Anterior cingulate cortex (tissue), 58 donors: ENCODE measurements at regions not wholly inside any gene's neighbourhood (a gene's known extent, or its start where the extent isn't known, plus 50 kb on each side); places are given as distances from the start of the nearest gene placed in this dataset.
"Not testable (repeated sequence)": the region's sequence is repeated elsewhere in the genome, so short reads cannot be mapped to it uniquely, and the experiment has no call there.

Experiments
- DNase-seq, 58 donors: peaks; one replicate each; lab custom pipeline; 2025; lab: John Stamatoyannopoulos, UW

- no peak for DNase-seq
These were observed 179.7 kb upstream of the ST6GALNAC5 start for GRCh38 chr1:76687307-76688175.

- no peak for DNase-seq
These were observed 176.5 kb upstream of the ST6GALNAC5 start for GRCh38 chr1:76690766-76691165.

- no peak for DNase-seq
These were observed 171.7 kb upstream of the ST6GALNAC5 start for GRCh38 chr1:76695535-76695934.

- no peak for DNase-seq
These were observed 169.9 kb upstream of the ST6GALNAC5 start for GRCh38 chr1:76697361-76697760.

- DNase-seq: not testable (repeated sequence)
These were observed 167.6 kb upstream of the ST6GALNAC5 start for GRCh38 chr1:76699646-76700045.

GRCh38 chr1:76700200-76700599 lies 167.1 kb upstream of the ST6GALNAC5 start:
- DNase-seq: not testable (repeated sequence)

- no peak for DNase-seq
These were observed 161.7 kb upstream of the ST6GALNAC5 start for GRCh38 chr1:76705560-76705959.

GRCh38 chr1:76713535-76713934 lies 153.7 kb upstream of the ST6GALNAC5 start:
- DNase-seq: no peak

- DNase-seq: no peak
These were observed 151.8 kb upstream of the ST6GALNAC5 start for GRCh38 chr1:76715474-76715873.

GRCh38 chr1:76723949-76724348 lies 143.3 kb upstream of the ST6GALNAC5 start:
- DNase-seq: no peak

GRCh38 chr1:76724816-76725215 lies 142.5 kb upstream of the ST6GALNAC5 start:
- no peak for DNase-seq

- peak in 1 of 58 donors; percentile 12 for DNase-seq
These were observed 141.2 kb upstream of the ST6GALNAC5 start for GRCh38 chr1:76725864-76726619.

GRCh38 chr1:76727520-76727919 lies 139.8 kb upstream of the ST6GALNAC5 start:
- DNase-seq: peak in 1 of 58 donors; percentile 13

GRCh38 chr1:76729142-76729541 lies 138.1 kb upstream of the ST6GALNAC5 start:
- DNase-seq: no peak

- DNase-seq: no peak
These were observed 137.3 kb upstream of the ST6GALNAC5 start for GRCh38 chr1:76730027-76730426.

GRCh38 chr1:76738355-76738754 lies 128.9 kb upstream of the ST6GALNAC5 start:
- not testable (repeated sequence) for DNase-seq

GRCh38 chr1:76740956-76741355 lies 126.3 kb upstream of the ST6GALNAC5 start:
- not testable (repeated sequence) for DNase-seq

- DNase-seq: no peak
These were observed 122.3 kb upstream of the ST6GALNAC5 start for GRCh38 chr1:76744989-76745388.

GRCh38 chr1:76746206-76746605 lies 121.1 kb upstream of the ST6GALNAC5 start:
- DNase-seq: no peak

- no peak for DNase-seq
These were observed 112.5 kb upstream of the ST6GALNAC5 start for GRCh38 chr1:76754730-76755129.

GRCh38 chr1:76759171-76759860 lies 108.0 kb upstream of the ST6GALNAC5 start:
- no peak for DNase-seq
